Neutrophil (primary cell): ENCODE measurements at regions not wholly inside any gene's neighbourhood (a gene's known extent, or its start where the extent isn't known, plus 50 kb on each side); places are given as distances from the start of the nearest gene placed in this dataset.

Experiments used
- H3K27ac ChIP-seq: fragments of 200-600 bp; sonication (generic); 2 replicates; pipeline ENCODE4 v1.5.1; 2016; ENCODE audit warnings: mild to moderate bottlenecking, moderate library complexity
- H3K27me3 ChIP-seq: fragments of 200-600 bp; sonication (generic); 2 replicates; pipeline ENCODE4 v1.6.0; 2016; ENCODE audit warnings: mild to moderate bottlenecking
- H3K36me3 ChIP-seq: fragments of 200-600 bp; sonication (generic); 2 replicates; pipeline ENCODE4 v1.5.1; 2017
- H3K4me1 ChIP-seq, 2 experiments: fragments of 200-600 bp in 1 of 2; sonication (generic) in 1 of 2; 1 replicate in 1 of 2; 2 replicates in 1 of 2; pipeline versions ENCODE4 v1.5.1 to v1.6.1; 2013 to 2016; ENCODE audit warnings: low read depth in 1 of 2, low read length in 1 of 2, mild to moderate bottlenecking in 1 of 2, moderate library complexity in 1 of 2; ENCODE audit not compliant: control insufficient read depth in 1 of 2, insufficient read depth in 1 of 2
- H3K4me3 ChIP-seq, 2 experiments: fragments of 200-600 bp in 1 of 2; sonication (generic) in 1 of 2; 1 replicate in 1 of 2; 2 replicates in 1 of 2; pipeline ENCODE4 v1.5.1; 2013 to 2016; ENCODE audit warnings: low read depth in 1 of 2, low read length in 1 of 2, mild to moderate bottlenecking in 1 of 2, moderate library complexity in 1 of 2
- H3K9me3 ChIP-seq: fragments of 200-600 bp; sonication (generic); 2 replicates; pipeline ENCODE4 v1.5.1; 2016
- CTCF ChIP-seq: fragments of 200-600 bp; sonication (generic); IDR thresholded peaks from 2 replicates; pipeline ENCODE4 v1.5.1; 2016; ENCODE audit warnings: antibody characterized with exemption

GRCh38 chr12:98355933-98356332 lies 159.5 kb upstream of the TMPO start:
- H3K9me3 ChIP-seq = no peaks in the 10 kb centered on the region
- peaks cover 4% of the 10 kb centered on the region for H3K27me3 ChIP-seq
- no peak for TF ChIP-seq CTCF
- H3K27ac ChIP-seq = no peak overlapping the region
- H3K4me3 ChIP-seq = no peak overlapping the region
- H3K36me3 ChIP-seq = no peaks in the 10 kb centered on the region
- H3K4me1 ChIP-seq = no peaks in the 10 kb centered on the region

GRCh38 chr12:98358144-98358543 lies 157.2 kb upstream of the TMPO start:
- Histone ChIP-seq H3K4me3 (no peak overlapping the region), H3K36me3 (no peaks in the 10 kb centered on the region), H3K9me3 (no peaks in the 10 kb centered on the region), H3K27me3 (peaks cover 8% of the 10 kb centered on the region), H3K4me1 (no peaks in the 10 kb centered on the region), H3K27ac (no peak overlapping the region)
- TF ChIP-seq CTCF = no peak

- Histone ChIP-seq H3K27ac (no peak overlapping the region), H3K4me1 (no peaks in the 10 kb centered on the region), H3K27me3 (peaks cover 16% of the 10 kb centered on the region), H3K4me3 (no peak overlapping the region), H3K36me3 (no peaks in the 10 kb centered on the region), H3K9me3 (no peaks in the 10 kb centered on the region)
- no peak for TF ChIP-seq CTCF
Observed at GRCh38 chr12:98359856-98360255, 155.5 kb upstream of the TMPO start.

GRCh38 chr12:98360401-98360800 lies 155.0 kb upstream of the TMPO start:
- no peaks in the 10 kb centered on the region for H3K4me1 ChIP-seq
- H3K27me3 ChIP-seq = peaks cover 16% of the 10 kb centered on the region
- no peak for TF ChIP-seq CTCF
- H3K4me3 ChIP-seq = no peak overlapping the region
- H3K9me3 ChIP-seq = no peaks in the 10 kb centered on the region
- no peak overlapping the region for H3K27ac ChIP-seq
- H3K36me3 ChIP-seq = no peaks in the 10 kb centered on the region

- no peaks in the 10 kb centered on the region for H3K9me3 ChIP-seq
- no peak for TF ChIP-seq CTCF
- H3K4me1 ChIP-seq = no peaks in the 10 kb centered on the region
- no peaks in the 10 kb centered on the region for H3K36me3 ChIP-seq
- H3K27me3 ChIP-seq = peaks cover 30% of the 10 kb centered on the region
- H3K4me3 ChIP-seq = no peak overlapping the region
- H3K27ac ChIP-seq = no peak overlapping the region
Observed at GRCh38 chr12:98369581-98369980, 145.8 kb upstream of the TMPO start.

GRCh38 chr12:98370976-98371375 lies 144.4 kb upstream of the TMPO start:
- Histone ChIP-seq H3K36me3 (no peaks in the 10 kb centered on the region), H3K4me1 (no peaks in the 10 kb centered on the region), H3K9me3 (no peaks in the 10 kb centered on the region), H3K27ac (no peak overlapping the region), H3K4me3 (no peak overlapping the region), H3K27me3 (peaks cover 44% of the 10 kb centered on the region)
- TF ChIP-seq CTCF = no peak
